Omental fat pad (tissue), 3 donors: ENCODE measurements at regions not wholly inside any gene's neighbourhood (a gene's known extent, or its start where the extent isn't known, plus 50 kb on each side); places are given as distances from the start of the nearest gene placed in this dataset.

Experiments used
- ATAC-seq: fragments of 150-250 bp; one replicate; pipeline ENCODE4 v1.9.1; 2016; ENCODE audit warnings: mild to moderate bottlenecking, moderate library complexity; ENCODE audit not compliant: low FRiP score
- DNase-seq: peaks from one replicate; pipeline ENCODE4 v3.0.0-alpha.2; 2019; ENCODE audit warnings: low spot score
- TF ChIP-seq, protein P1 (sequence below), 3 donors: fragments of 450-650 bp; IDR thresholded peaks; one replicate each; pipeline ENCODE4 v1.5.1; 2016 to 2017; ENCODE audit warnings: antibody characterized with exemption in 3 of 3, mild to moderate bottlenecking in 3 of 3, moderate library complexity in 2 of 3

DNA sequence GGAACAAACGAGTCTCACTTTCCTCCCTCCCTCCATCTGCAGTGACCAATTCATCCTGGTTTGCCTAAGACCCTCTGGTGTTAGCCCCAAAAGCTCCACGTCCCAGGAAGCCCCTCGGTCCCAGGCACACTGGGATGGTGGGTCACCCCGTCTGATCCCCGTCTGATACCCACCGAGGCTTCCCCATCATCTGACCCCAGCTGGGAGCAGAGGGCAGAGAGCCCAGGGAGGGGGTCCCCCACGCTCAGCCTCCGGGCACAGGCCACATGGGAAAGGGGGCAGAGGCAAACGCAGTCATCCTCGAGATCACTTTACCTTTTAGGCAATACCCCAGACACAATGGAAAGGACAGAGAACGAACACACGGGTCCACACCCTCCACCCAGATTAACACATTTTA, 291.6 kb upstream of the PPP2R2D start:
- no peak for ATAC-seq
- TF ChIP-seq, protein P1, sequence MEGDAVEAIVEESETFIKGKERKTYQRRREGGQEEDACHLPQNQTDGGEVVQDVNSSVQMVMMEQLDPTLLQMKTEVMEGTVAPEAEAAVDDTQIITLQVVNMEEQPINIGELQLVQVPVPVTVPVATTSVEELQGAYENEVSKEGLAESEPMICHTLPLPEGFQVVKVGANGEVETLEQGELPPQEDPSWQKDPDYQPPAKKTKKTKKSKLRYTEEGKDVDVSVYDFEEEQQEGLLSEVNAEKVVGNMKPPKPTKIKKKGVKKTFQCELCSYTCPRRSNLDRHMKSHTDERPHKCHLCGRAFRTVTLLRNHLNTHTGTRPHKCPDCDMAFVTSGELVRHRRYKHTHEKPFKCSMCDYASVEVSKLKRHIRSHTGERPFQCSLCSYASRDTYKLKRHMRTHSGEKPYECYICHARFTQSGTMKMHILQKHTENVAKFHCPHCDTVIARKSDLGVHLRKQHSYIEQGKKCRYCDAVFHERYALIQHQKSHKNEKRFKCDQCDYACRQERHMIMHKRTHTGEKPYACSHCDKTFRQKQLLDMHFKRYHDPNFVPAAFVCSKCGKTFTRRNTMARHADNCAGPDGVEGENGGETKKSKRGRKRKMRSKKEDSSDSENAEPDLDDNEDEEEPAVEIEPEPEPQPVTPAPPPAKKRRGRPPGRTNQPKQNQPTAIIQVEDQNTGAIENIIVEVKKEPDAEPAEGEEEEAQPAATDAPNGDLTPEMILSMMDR (IDR thresholded peaks at IDR 0.05): no peak
- DNase-seq: no peak

DNA sequence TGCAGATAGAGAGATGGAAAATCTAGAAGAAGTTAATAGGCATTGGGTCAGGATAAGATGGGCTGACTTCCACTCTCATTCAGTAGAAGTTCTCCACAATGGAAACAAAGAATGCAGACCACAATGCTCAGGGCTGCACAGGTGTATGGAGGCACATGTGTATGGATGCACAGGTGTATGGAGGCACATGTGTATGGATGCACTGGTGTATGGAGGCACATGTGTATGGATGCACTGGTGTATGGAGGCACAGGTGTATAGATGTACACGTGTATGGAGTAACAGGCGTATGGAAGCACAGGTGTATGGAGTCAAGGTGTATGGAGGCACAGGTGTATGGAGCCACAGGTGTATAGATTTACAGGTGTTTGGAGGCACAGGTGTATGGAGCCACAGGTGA, 285.7 kb upstream of the PPP2R2D start:
- ATAC-seq: no peak
- TF ChIP-seq, protein P1 (IDR thresholded peaks at IDR 0.05): no peak
- DNase-seq: no peak

- no peak for ATAC-seq
- no peak for DNase-seq
- TF ChIP-seq, protein P1 (IDR thresholded peaks at IDR 0.05): no peak
Observed at GRCh38 chr10:131616040-131616439, 284.8 kb upstream of the PPP2R2D start.

GRCh38 chr10:131617113-131617858, 283.5 kb upstream of the PPP2R2D start:
- DNase-seq: no peak
- ATAC-seq: no peak
- TF ChIP-seq, protein P1 (IDR thresholded peaks at IDR 0.05): no peak

GRCh38 chr10:131618587-131619267, 282.1 kb upstream of the PPP2R2D start:
- DNase-seq (no peak), ATAC-seq (no peak)
- TF ChIP-seq, protein P1 (IDR thresholded peaks at IDR 0.05): no peak

GRCh38 chr10:131620314-131620713, 280.5 kb upstream of the PPP2R2D start:
- DNase-seq (no peak), ATAC-seq (no peak)
- TF ChIP-seq, protein P1 (IDR thresholded peaks at IDR 0.05): no peak

DNA sequence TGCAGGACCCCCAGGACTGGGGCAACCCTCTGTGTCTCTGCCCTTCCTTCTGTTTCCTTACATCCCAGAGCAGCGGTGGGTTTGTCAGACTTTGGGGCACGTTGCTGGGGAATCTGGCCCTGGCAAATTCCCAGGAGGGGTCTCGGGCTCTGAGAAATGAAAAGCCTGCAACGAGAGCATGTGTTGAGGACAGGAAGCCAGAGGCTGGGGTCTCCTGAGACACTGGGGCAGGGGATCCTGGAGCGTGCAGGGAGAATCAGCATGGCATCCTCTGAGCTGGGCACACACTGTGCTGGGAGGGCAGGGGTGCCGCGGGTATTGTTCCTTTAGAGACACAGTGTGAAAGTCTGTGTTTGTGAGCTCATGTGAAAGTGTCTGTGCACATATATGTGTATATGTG, 279.9 kb upstream of the PPP2R2D start:
- no peak for DNase-seq
- no peak for ATAC-seq
- TF ChIP-seq, protein P1 (IDR thresholded peaks at IDR 0.05): no peak
